SK-N-SH (cell line): ENCODE measurements at regions not wholly inside any gene's neighbourhood (a gene's known extent, or its start where the extent isn't known, plus 50 kb on each side); places are given as distances from the start of the nearest gene placed in this dataset.

Experiments
- CTCF ChIA-PET: fragments of 300-600, 350-600 bp; formaldehyde crosslinking; extraction: SDS; loops from one replicate; lab custom pipeline; 2021; lab: Yijun Ruan, JAX
- POLR2A ChIA-PET: fragments of 350-600 bp; sonication (Branson Sonifier 250); formaldehyde crosslinking; extraction: SDS; loops from one replicate; lab custom pipeline; 2020; ENCODE audit warnings: antibody characterized with exemption, inconsistent platforms; lab: Yijun Ruan, JAX
- DNase-seq: peaks from one replicate; pipeline ENCODE4 v3.0.0; 2012
- H2AFZ ChIP-seq: fragments of 200-600 bp; sonication (generic); 2 replicates; pipeline ENCODE4 v1.8.1; 2016; ENCODE audit warnings: antibody characterized with exemption, mild to moderate bottlenecking, low read depth
- H3F3A ChIP-seq: fragments of 200-600 bp; sonication (generic); replicated peaks from 2 replicates; pipeline ENCODE3; 2016; ENCODE audit warnings: antibody characterized with exemption, mild to moderate bottlenecking; ENCODE audit not compliant: insufficient read depth
- H3K27ac ChIP-seq, 2 experiments: fragments of 200-500 bp in 1 of 2; fragments of 200-600 bp in 1 of 2; sonication (Bioruptor generic) in 1 of 2; sonication (generic), shearing (Covaris generic) in 1 of 2; 2 replicates each; pipeline versions ENCODE4 v1.5.1 to v1.6.1; 2014 to 2016; ENCODE audit warnings: low read depth in 2 of 2, inconsistent platforms in 1 of 2, low read length in 1 of 2, mild to moderate bottlenecking in 1 of 2, mixed read lengths in 1 of 2
- H3K27me3 ChIP-seq: fragments of 200-600 bp; sonication (generic), shearing (Covaris generic); 2 replicates; pipeline ENCODE4 v1.6.1; 2016; ENCODE audit warnings: mixed run types; ENCODE audit not compliant: insufficient read depth
- H3K36me3 ChIP-seq, 2 experiments: fragments of 200-500 bp in 1 of 2; fragments of 200-600 bp in 1 of 2; sonication (Bioruptor generic) in 1 of 2; sonication (generic) in 1 of 2; replicated peaks in 1 of 2; 2 replicates each; pipeline versions ENCODE3 to v1.5.1; 2014 to 2016; ENCODE audit warnings: low read length in 1 of 2, mild to moderate bottlenecking in 1 of 2; ENCODE audit not compliant: insufficient read depth in 2 of 2, control insufficient read depth in 1 of 2
- H3K4me1 ChIP-seq, 2 experiments: fragments of 200-500 bp in 1 of 2; fragments of 200-600 bp in 1 of 2; sonication (Bioruptor generic) in 1 of 2; sonication (generic), shearing (Covaris generic) in 1 of 2; 2 replicates each; pipeline versions ENCODE4 v1.5.1 to v1.6.1; 2014 to 2016; ENCODE audit warnings: low read depth in 1 of 2, low read length in 1 of 2, mixed run types in 1 of 2; ENCODE audit not compliant: insufficient read depth in 2 of 2, control insufficient read depth in 1 of 2
- H3K4me2 ChIP-seq: fragments of 200-600 bp; sonication (generic), shearing (Covaris generic); 2 replicates; pipeline ENCODE4 v1.6.1; 2017; ENCODE audit warnings: mixed run types
- H3K4me3 ChIP-seq, 2 experiments: fragments of 200-500 bp in 1 of 2; fragments of 200-600 bp in 1 of 2; sonication (Bioruptor generic) in 1 of 2; sonication (generic), shearing (Covaris generic) in 1 of 2; 2 replicates each; pipeline versions ENCODE4 v1.5.1 to v1.8.1; 2014 to 2016; ENCODE audit warnings: low read depth in 2 of 2, inconsistent platforms in 1 of 2, low read length in 1 of 2, mild to moderate bottlenecking in 1 of 2, mixed read lengths in 1 of 2, moderate library complexity in 1 of 2
- H3K79me2 ChIP-seq: fragments of 200-600 bp; sonication (generic); 2 replicates; pipeline ENCODE4 v1.8.1; 2017; ENCODE audit warnings: mild to moderate bottlenecking; ENCODE audit not compliant: insufficient read depth
- H3K9ac ChIP-seq: fragments of 200-600 bp; sonication (generic); 2 replicates; pipeline ENCODE4 v1.6.1; 2017; ENCODE audit warnings: mixed run types
- H3K9me2 ChIP-seq: fragments of 200-600 bp; sonication (generic); 2 replicates; pipeline ENCODE4 v1.6.1; 2017; ENCODE audit warnings: mixed run types
- H3K9me3 ChIP-seq: fragments of 200-600 bp; sonication (generic); 2 replicates; pipeline ENCODE4 v1.6.1; 2017; ENCODE audit warnings: mixed run types, mild to moderate bottlenecking, moderate library complexity
- H4K20me1 ChIP-seq: fragments of 200-600 bp; sonication (generic); 2 replicates; pipeline ENCODE4 v1.6.1; 2017; ENCODE audit warnings: mild to moderate bottlenecking, mixed run types; ENCODE audit not compliant: insufficient read depth
- CHD2 ChIP-seq: fragments of 150-350 bp; IDR thresholded peaks from 2 replicates; pipeline ENCODE4 v1.6.1; 2018; ENCODE audit warnings: low read length; ENCODE audit not compliant: partially characterized antibody
- CTCF ChIP-seq: fragments of 200-600 bp; sonication (generic); IDR thresholded peaks from 2 replicates; pipeline ENCODE4 v1.6.1; 2017; ENCODE audit warnings: antibody characterized with exemption, mild to moderate bottlenecking, moderate library complexity
- ELF1 ChIP-seq: IDR thresholded peaks from 2 replicates; pipeline ENCODE4 v1.4.0; 2012
- EZH2phosphoT487 ChIP-seq: fragments of 200-600 bp; sonication (generic); IDR thresholded peaks from 2 replicates; pipeline ENCODE4 v1.6.1; 2017; ENCODE audit warnings: low read depth, mixed run types, mild to moderate bottlenecking, antibody characterized with exemption, moderate library complexity, borderline replicate concordance
- FOXJ3 ChIP-seq: sonication (generic); formaldehyde crosslinking; IDR thresholded peaks from 2 replicates; pipeline ENCODE4 v1.5.1; 2020; ENCODE audit warnings: mild to moderate bottlenecking, missing genetic modification reagents
- GATA2 ChIP-seq: sonication (generic); formaldehyde crosslinking; IDR thresholded peaks from 2 replicates; pipeline ENCODE4 v1.5.0; 2020; ENCODE audit warnings: mild to moderate bottlenecking, missing genetic modification reagents
- IRF3 ChIP-seq: fragments of 150-350 bp; IDR thresholded peaks from 2 replicates; pipeline ENCODE4 v1.6.1; 2016; ENCODE audit warnings: mild to moderate bottlenecking, low read depth, low read length
- MXI1 ChIP-seq: IDR thresholded peaks from 2 replicates; pipeline ENCODE4 v1.6.1; 2012; ENCODE audit warnings: mild to moderate bottlenecking, low read depth, low read length, improper control_type of control experiment
- RCOR1 ChIP-seq: fragments of 150-350 bp; IDR thresholded peaks from 2 replicates; pipeline ENCODE4 v1.6.1; 2017; ENCODE audit warnings: antibody characterized with exemption, low read length
- TAF1 ChIP-seq: IDR thresholded peaks from 2 replicates; pipeline ENCODE4 v1.6.1; 2012; ENCODE audit warnings: low read depth, mild to moderate bottlenecking, low read length, moderate library complexity, borderline replicate concordance
- WGBS: methylation state at CpG from one replicate; pipeline ENCODE4 v1.1.6; 2017; ENCODE audit warnings: low lambda C conversion rate; 5-methylcytosine and 5-hydroxymethylcytosine counted together
- TF ChIP-seq, protein P1 (sequence below): IDR thresholded peaks from 2 replicates; pipeline ENCODE4; 2012
- TF ChIP-seq, protein P2 (sequence below): IDR thresholded peaks from 2 replicates; pipeline ENCODE4 v1.4.0; 2012; ENCODE audit warnings: low read depth

- no peaks in the 10 kb centered on the region for H3F3A ChIP-seq
- H3K36me3 ChIP-seq = no peaks in the 10 kb centered on the region
- H3K4me2 ChIP-seq = no peak overlapping the region
- no peaks in the 10 kb centered on the region for H3K4me1 ChIP-seq
- H3K9ac ChIP-seq = no peak overlapping the region
- H3K79me2 ChIP-seq = no peaks in the 10 kb centered on the region
- ChIA-PET CTCF (no interaction called here), POLR2A (no interaction called here)
- DNase-seq = no peak
- no peak overlapping the region for H2AFZ ChIP-seq
- H3K27ac ChIP-seq = no peak overlapping the region
- no peaks in the 10 kb centered on the region for H3K27me3 ChIP-seq
- WGBS = 38% methylated on average over 1 of the region's 1 CpG
- H3K9me2 ChIP-seq = no peaks in the 10 kb centered on the region
- H3K4me3 ChIP-seq = no peak overlapping the region
- no peaks in the 10 kb centered on the region for H4K20me1 ChIP-seq
- TF ChIP-seq FOXJ3 (CRISPR knock-in tag) (no peak), CTCF (no peak), TAF1 (no peak), CHD2 (no peak), EZH2phosphoT487 (no peak), GATA2 (CRISPR knock-in tag) (no peak), MXI1 (no peak), RCOR1 (no peak), ELF1 (no peak), IRF3 (no peak)
- TF ChIP-seq, protein P1, sequence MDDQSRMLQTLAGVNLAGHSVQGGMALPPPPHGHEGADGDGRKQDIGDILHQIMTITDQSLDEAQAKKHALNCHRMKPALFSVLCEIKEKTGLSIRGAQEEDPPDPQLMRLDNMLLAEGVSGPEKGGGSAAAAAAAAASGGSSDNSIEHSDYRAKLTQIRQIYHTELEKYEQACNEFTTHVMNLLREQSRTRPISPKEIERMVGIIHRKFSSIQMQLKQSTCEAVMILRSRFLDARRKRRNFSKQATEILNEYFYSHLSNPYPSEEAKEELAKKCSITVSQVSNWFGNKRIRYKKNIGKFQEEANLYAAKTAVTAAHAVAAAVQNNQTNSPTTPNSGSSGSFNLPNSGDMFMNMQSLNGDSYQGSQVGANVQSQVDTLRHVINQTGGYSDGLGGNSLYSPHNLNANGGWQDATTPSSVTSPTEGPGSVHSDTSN = no peak
- TF ChIP-seq, protein P2, sequence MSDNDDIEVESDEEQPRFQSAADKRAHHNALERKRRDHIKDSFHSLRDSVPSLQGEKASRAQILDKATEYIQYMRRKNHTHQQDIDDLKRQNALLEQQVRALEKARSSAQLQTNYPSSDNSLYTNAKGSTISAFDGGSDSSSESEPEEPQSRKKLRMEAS = no peak
- H3K9me3 ChIP-seq = no peaks in the 10 kb centered on the region
Observed at GRCh38 chr5:97851036-97851435, 668.0 kb upstream of the RIOK2 start.
